GM19099 (cell line): ENCODE measurements at regions not wholly inside any gene's neighbourhood (a gene's known extent, or its start where the extent isn't known, plus 50 kb on each side); places are given as distances from the start of the nearest gene placed in this dataset.

ENCODE experiments used
- POLR2A ChIP-seq: IDR thresholded peaks from 3 replicates; pipeline ENCODE4 v1.6.1; 2011; ENCODE audit warnings: low read depth; ENCODE audit not compliant: insufficient read length; ENCODE audit errors: extremely low read depth

GRCh38 chr5:164289526-164289925 is 784.1 kb downstream of the MAT2B start:
- no peak for TF ChIP-seq POLR2A

GRCh38 chr5:164296603-164297080 is 791.2 kb downstream of the MAT2B start:
- TF ChIP-seq POLR2A: no peak

- no peak for TF ChIP-seq POLR2A
These were observed 792.7 kb downstream of the MAT2B start for GRCh38 chr5:164298165-164298564.

GRCh38 chr5:164300295-164300694 is 794.9 kb downstream of the MAT2B start:
- no peak for TF ChIP-seq POLR2A

- TF ChIP-seq POLR2A: no peak
These were observed 795.7 kb downstream of the MAT2B start for GRCh38 chr5:164301136-164301535.

GRCh38 chr5:164301708-164302107 is 796.3 kb downstream of the MAT2B start:
- TF ChIP-seq POLR2A: no peak

- no peak for TF ChIP-seq POLR2A
These were observed 797.3 kb downstream of the MAT2B start for GRCh38 chr5:164302533-164303235.

GRCh38 chr5:164303646-164304215 is 798.3 kb downstream of the MAT2B start:
- TF ChIP-seq POLR2A: no peak

GRCh38 chr5:164306662-164307061 is 801.2 kb downstream of the MAT2B start:
- no peak for TF ChIP-seq POLR2A

GRCh38 chr5:164312801-164313200 is 807.4 kb downstream of the MAT2B start:
- no peak for TF ChIP-seq POLR2A

- no peak for TF ChIP-seq POLR2A
These were observed 812.3 kb downstream of the MAT2B start for GRCh38 chr5:164317676-164318075.

- TF ChIP-seq POLR2A: no peak
These were observed 813.7 kb downstream of the MAT2B start for GRCh38 chr5:164319161-164319560.

- no peak for TF ChIP-seq POLR2A
These were observed 818.8 kb downstream of the MAT2B start for GRCh38 chr5:164324239-164324638.

- no peak for TF ChIP-seq POLR2A
These were observed 820.8 kb downstream of the MAT2B start for GRCh38 chr5:164326219-164326618.

GRCh38 chr5:164332349-164333196 is 827.2 kb downstream of the MAT2B start:
- no peak for TF ChIP-seq POLR2A

GRCh38 chr5:164335837-164336236 is 830.4 kb downstream of the MAT2B start:
- TF ChIP-seq POLR2A: no peak

- TF ChIP-seq POLR2A: no peak
These were observed 830.9 kb downstream of the MAT2B start for GRCh38 chr5:164336276-164336675.

- TF ChIP-seq POLR2A: no peak
These were observed 831.5 kb downstream of the MAT2B start for GRCh38 chr5:164336906-164337305.
